K562 (cell line): ENCODE measurements at regions not wholly inside any gene's neighbourhood (a gene's known extent, or its start where the extent isn't known, plus 50 kb on each side); places are given as distances from the start of the nearest gene placed in this dataset.

ENCODE experiments used
- ATAC-seq: fragments of 200-7000 bp; cut with Tn5 transposase; 3 replicates; pipeline ENCODE4 v1.9.1; 2020; ENCODE audit warnings: moderate library complexity
- BruUV-seq: library from RNA; stranded (reverse); fragments of 400-500 nt; replicated peaks from 2 replicates; lab custom pipeline; 2021; lab: Mats Ljungman, UMichigan
- CTCF ChIA-PET: fragments of 300-600 bp; formaldehyde crosslinking; extraction: SDS; loops from one replicate; lab custom pipeline; 2021; ENCODE audit warnings: low intra/inter-chr PET ratio; lab: Yijun Ruan, JAX
- POLR2A ChIA-PET: fragments of 300-600, 350-650 bp; sonication (Branson Sonifier 250); formaldehyde crosslinking; extraction: SDS; loops from one replicate; lab custom pipeline; 2021; ENCODE audit warnings: antibody characterized with exemption, inconsistent platforms; lab: Yijun Ruan, JAX
- DNase-seq, 4 experiments: peaks; one replicate each; pipeline versions ENCODE4 v3.0.0 to v3.0.0-alpha.2; 2011 to 2018; ENCODE audit warnings: low spot score in 3 of 4, mixed read lengths in 3 of 4; ENCODE audit errors: extremely low read depth in 1 of 4
- FAIRE-seq: peaks from 2 replicates; lab custom pipeline; 2011; peaks lifted over from hg19 to GRCh38; lab: Jason Lieb, UNC
- H2AFZ ChIP-seq: 2 replicates; pipeline ENCODE4 v1.6.0; 2011; ENCODE audit warnings: low read depth, low read length, control low read depth, inconsistent platforms
- H3K27ac ChIP-seq: fragments of 200-600 bp; 3 replicates; pipeline ENCODE4 v1.8.0; 2011; ENCODE audit warnings: low read depth, mild to moderate bottlenecking, control low read depth, inconsistent platforms, low read length, moderate library complexity, mixed read lengths; ENCODE audit errors: extremely low read depth
- H3K27me3 ChIP-seq, 2 experiments: fragments of 300-600 bp in 1 of 2; 2 replicates in 1 of 2; 3 replicates in 1 of 2; pipeline versions ENCODE4 v1.6.0 to v1.8.0; 2011; ENCODE audit warnings: inconsistent platforms in 2 of 2, low read length in 2 of 2, mild to moderate bottlenecking in 1 of 2, mixed read lengths in 1 of 2, moderate library complexity in 1 of 2; ENCODE audit not compliant: control insufficient read depth in 2 of 2, insufficient read depth in 2 of 2
- H3K36me3 ChIP-seq: fragments of 300-600 bp; 3 replicates; pipeline ENCODE4 v1.8.0; 2011; ENCODE audit warnings: mild to moderate bottlenecking, low read length, inconsistent platforms; ENCODE audit not compliant: control insufficient read depth, insufficient read depth
- H3K4me1 ChIP-seq, 2 experiments: fragments of 200-600 bp in 1 of 2; replicated peaks in 1 of 2; 2 replicates in 1 of 2; 3 replicates in 1 of 2; pipeline versions ENCODE4 v1.5.1 to v1.8.0; 2011; ENCODE audit warnings: inconsistent platforms in 2 of 2, low read length in 2 of 2, mild to moderate bottlenecking in 1 of 2, mixed read lengths in 1 of 2, moderate library complexity in 1 of 2; ENCODE audit not compliant: control insufficient read depth in 2 of 2, insufficient read depth in 2 of 2
- H3K4me2 ChIP-seq: 2 replicates; pipeline ENCODE4 v1.6.1; 2011; ENCODE audit warnings: low read length, control low read depth, inconsistent platforms, mixed read lengths; ENCODE audit not compliant: insufficient read depth
- H3K4me3 ChIP-seq: fragments of 200-600 bp; sonication (generic), shearing (Covaris generic); 2 replicates; pipeline ENCODE4 v1.5.1; 2016; ENCODE audit warnings: control low read depth, inconsistent platforms
- H3K79me2 ChIP-seq: fragments of 200-600 bp; 3 replicates; pipeline ENCODE4 v1.8.0; 2011; ENCODE audit warnings: low read length, inconsistent platforms; ENCODE audit not compliant: control insufficient read depth, insufficient read depth
- H3K9ac ChIP-seq, 2 experiments: 2 replicates each; pipeline versions ENCODE4 v1.6.0 to v1.6.1; 2011; ENCODE audit warnings: low read depth in 2 of 2, low read length in 2 of 2, control low read depth in 1 of 2, inconsistent platforms in 1 of 2, mild to moderate bottlenecking in 1 of 2, mixed read lengths in 1 of 2; ENCODE audit not compliant: insufficient read depth in 1 of 2
- H3K9me1 ChIP-seq: one replicate; pipeline ENCODE4 v1.6.0; 2011; ENCODE audit warnings: inconsistent platforms, mild to moderate bottlenecking, low read length, moderate library complexity; ENCODE audit not compliant: control insufficient read depth, insufficient read depth
- H3K9me3 ChIP-seq: replicated peaks from 2 replicates; pipeline ENCODE4 v1.5.1; 2011; ENCODE audit warnings: low read depth, low read length, inconsistent platforms; ENCODE audit not compliant: control insufficient read depth, insufficient read depth
- H4K20me1 ChIP-seq: replicated peaks from 2 replicates; pipeline ENCODE4 v1.6.1; 2011; ENCODE audit warnings: low read length, inconsistent platforms, mixed read lengths; ENCODE audit not compliant: control insufficient read depth, insufficient read depth
- DACH1 ChIP-seq: fragments of 450-650 bp; IDR thresholded peaks from 2 replicates; pipeline ENCODE4 v1.6.1; 2018; ENCODE audit not compliant: partially characterized antibody
- MAFF ChIP-seq: IDR thresholded peaks from 2 replicates; pipeline ENCODE4 v1.6.1; 2012; ENCODE audit warnings: low read length, improper control_type of control experiment
- MAFG ChIP-seq: fragments of 450-650 bp; conservative IDR thresholded peaks from 2 replicates; pipeline ENCODE4 v1.6.1; 2016; ENCODE audit warnings: missing genetic modification characterization, missing compliant biosample characterization
- MAFK ChIP-seq: IDR thresholded peaks from 2 replicates; pipeline ENCODE4 v1.6.1; 2011; ENCODE audit warnings: low read length, improper control_type of control experiment
- SIN3A ChIP-seq, 2 experiments: fragments of 150-350 bp in 1 of 2; IDR thresholded peaks; 2 replicates each; pipeline ENCODE4 v1.6.1; 2011 to 2016; ENCODE audit warnings: borderline replicate concordance in 2 of 2, low read depth in 2 of 2, low read length in 2 of 2, mild to moderate bottlenecking in 2 of 2, moderate library complexity in 2 of 2; ENCODE audit not compliant: control insufficient read depth in 1 of 2
- WGBS: fragments of 100-300 bp; shearing (Covaris generic); methylation state at CpG from one replicate; pipeline ENCODE4 v1.1.6; 2016; ENCODE audit warnings: low coverage, mixed read lengths; ENCODE audit not compliant: insufficient coverage; ENCODE audit errors: missing lambda C conversion rate; 5-methylcytosine and 5-hydroxymethylcytosine counted together
- in situ Hi-C: fragments of 300-500 bp; cut with MboI; formaldehyde crosslinking; loops from 4 replicates; pipeline ENCODE4 v1.15.0; 2018; ENCODE audit warnings: inconsistent platforms, mixed read lengths
- intact Hi-C: fragments of 100-400 bp; cut with micrococcal nuclease; formaldehyde crosslinking; loops from 2 replicates; pipeline ENCODE4 v1.14.2; 2022
- TF ChIP-seq, protein P1 (sequence below): sonication (generic); formaldehyde crosslinking; IDR thresholded peaks from 2 replicates; pipeline ENCODE4 v1.8.0; 2022; ENCODE audit warnings: missing genetic modification reagents, mild to moderate bottlenecking, moderate library complexity, borderline replicate concordance
- TF ChIP-seq, protein P2 (sequence below): sonication (generic); formaldehyde crosslinking; IDR thresholded peaks from 2 replicates; pipeline ENCODE4 v1.8.1; 2023; ENCODE audit warnings: mild to moderate bottlenecking, missing genetic modification reagents

DNA sequence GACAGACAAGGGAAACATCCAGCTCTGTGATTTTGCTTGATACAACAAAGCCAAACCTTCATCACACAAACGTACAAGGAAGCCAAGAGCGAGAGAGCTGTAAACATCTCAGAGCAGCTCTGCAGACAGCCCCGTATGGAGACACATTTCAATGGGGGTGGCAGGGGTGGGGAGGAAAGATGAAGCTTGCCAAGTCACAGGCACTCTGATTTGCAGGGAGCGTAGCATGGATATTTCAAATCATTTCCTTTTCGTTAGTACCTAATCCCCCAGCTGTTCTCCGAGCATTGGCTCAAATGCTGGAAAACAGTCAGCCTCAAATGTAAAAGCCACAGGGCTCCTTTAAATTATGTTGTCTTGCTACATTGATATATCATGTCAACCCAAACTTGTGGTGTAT is 458.9 kb upstream of the CADM1 start (continued):
- TF ChIP-seq, protein P1, sequence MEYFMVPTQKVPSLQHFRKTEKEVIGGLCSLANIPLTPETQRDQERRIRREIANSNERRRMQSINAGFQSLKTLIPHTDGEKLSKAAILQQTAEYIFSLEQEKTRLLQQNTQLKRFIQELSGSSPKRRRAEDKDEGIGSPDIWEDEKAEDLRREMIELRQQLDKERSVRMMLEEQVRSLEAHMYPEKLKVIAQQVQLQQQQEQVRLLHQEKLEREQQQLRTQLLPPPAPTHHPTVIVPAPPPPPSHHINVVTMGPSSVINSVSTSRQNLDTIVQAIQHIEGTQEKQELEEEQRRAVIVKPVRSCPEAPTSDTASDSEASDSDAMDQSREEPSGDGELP (CRISPR knock-in tag), result no peak
- TF ChIP-seq, protein P2, sequence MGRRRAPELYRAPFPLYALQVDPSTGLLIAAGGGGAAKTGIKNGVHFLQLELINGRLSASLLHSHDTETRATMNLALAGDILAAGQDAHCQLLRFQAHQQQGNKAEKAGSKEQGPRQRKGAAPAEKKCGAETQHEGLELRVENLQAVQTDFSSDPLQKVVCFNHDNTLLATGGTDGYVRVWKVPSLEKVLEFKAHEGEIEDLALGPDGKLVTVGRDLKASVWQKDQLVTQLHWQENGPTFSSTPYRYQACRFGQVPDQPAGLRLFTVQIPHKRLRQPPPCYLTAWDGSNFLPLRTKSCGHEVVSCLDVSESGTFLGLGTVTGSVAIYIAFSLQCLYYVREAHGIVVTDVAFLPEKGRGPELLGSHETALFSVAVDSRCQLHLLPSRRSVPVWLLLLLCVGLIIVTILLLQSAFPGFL (CRISPR knock-in tag), result no peak
- TF ChIP-seq SIN3A (IDR thresholded peaks at IDR 0.05; ENCODE audit: borderline replicate concordance in 2 of 2, control insufficient read depth in 1 of 2, low read depth in 2 of 2, low read length in 2 of 2) (no peak), DACH1 (no peak)
- TF ChIP-seq, all 486 proteins: peak for 0

DNA sequence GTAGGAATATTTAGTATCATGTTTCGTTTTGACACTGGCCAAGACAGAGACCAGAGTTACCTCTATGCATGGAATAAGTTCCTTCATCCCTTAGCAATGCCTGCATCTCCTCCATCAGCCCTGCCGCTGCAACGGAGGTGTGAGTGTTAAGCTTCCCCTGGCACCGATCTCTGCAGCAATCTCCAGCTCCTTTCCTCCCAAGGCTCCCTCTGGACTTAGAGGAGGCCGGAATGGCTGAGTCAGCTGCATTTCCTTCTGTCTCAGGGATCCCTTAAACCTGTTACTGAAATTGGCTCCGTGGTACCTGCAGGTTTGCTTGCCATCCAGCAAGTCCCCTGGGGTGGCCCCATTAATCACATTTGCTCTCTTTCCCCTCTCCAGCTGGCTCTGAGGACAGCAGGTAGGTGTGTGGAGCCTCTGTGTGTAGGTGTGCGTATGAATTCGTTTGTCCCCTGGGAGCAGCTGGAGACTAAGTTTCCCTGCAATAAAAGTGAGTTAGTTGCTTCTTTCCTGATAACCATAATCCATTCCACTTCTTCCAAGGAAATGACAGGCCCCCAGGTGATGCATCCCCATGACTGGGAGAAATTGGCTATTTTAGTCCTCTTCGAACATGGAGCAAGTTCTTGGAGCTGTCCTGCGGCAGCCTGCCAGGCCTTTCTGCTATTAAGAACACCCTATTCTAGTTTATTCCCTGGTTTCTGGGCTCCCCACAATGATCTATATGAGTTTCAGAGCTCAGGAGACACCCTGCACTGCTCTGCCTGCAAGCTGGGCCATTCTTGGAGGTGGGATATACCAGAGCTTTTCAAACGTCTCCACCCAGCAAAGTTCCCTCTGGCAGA is 457.2 kb upstream of the CADM1 start:
- no peak for FAIRE-seq
- H4K20me1 ChIP-seq, result no peaks in the 10 kb centered on the region
- no peak for DNase-seq
- ATAC-seq, result no peak
- H3K9ac ChIP-seq, result no peak overlapping the region
- no peak overlapping the region for H3K4me3 ChIP-seq
- no peak overlapping the region for H3K4me2 ChIP-seq
- H3K27me3 ChIP-seq, result peaks cover 10 to 14% of the 10 kb centered on the region in 2 experiments; a peak in 4 of 5 replicates
- in situ Hi-C loops (no loop called here), intact Hi-C loops (no loop called here)
- no peaks in the 10 kb centered on the region for H3K9me3 ChIP-seq
- CTCF ChIA-PET, result interaction anchor here (0.5 kb wide), 1 partner anchor 28 kb away, joined by 3 read pairs; no protein-coding TSS in a partner anchor
- no peaks in the 10 kb centered on the region for H3K4me1 ChIP-seq
- no peak overlapping the region for H2AFZ ChIP-seq
- no peaks in the 10 kb centered on the region for H3K9me1 ChIP-seq
- no peaks in the 10 kb centered on the region for H3K36me3 ChIP-seq
- no peak overlapping the region for H3K27ac ChIP-seq
- POLR2A ChIA-PET, result no interaction called here
- BruUV-seq, result no TSS peak
- WGBS, result 0% methylated on average over 11 of the region's 11 CpGs
- H3K79me2 ChIP-seq, result no peaks in the 10 kb centered on the region
- TF ChIP-seq MAFF (peak; percentile 30; the same call in 1 of the 2 replicates), MAFG (tag) (peak; percentile 50; the same call in 1 of the 2 replicates), MAFK (peak; percentile 48; the same call in 1 of the 2 replicates)
